ENCODE measurements at regions not wholly inside any gene's neighbourhood (a gene's known extent, or its start where the extent isn't known, plus 50 kb on each side); places are given as distances from the start of the nearest gene placed in this dataset.

- no peaks in the 10 kb centered on the region for H3K27me3 ChIP-seq (ENCODE audit: control insufficient read depth in 3 of 3, insufficient read depth in 3 of 3, low read length in 2 of 3)
- 36 to 44% methylated on average over 3 of the region's 3 CpGs for WGBS, 2 donors
- H3K27ac ChIP-seq (ENCODE audit: low read depth in 1 of 2, low read length in 1 of 2) = no peak overlapping the region
- peaks cover 0 to 22% (median 11%) of the 10 kb centered on the region in 5 donors for H3K4me1 ChIP-seq (ENCODE audit: control insufficient read depth in 5 of 5, insufficient read depth in 5 of 5, low read length in 5 of 5)
- no peak overlapping the region for H3K4me3 ChIP-seq
- H3K9ac ChIP-seq (ENCODE audit: insufficient read depth in 1 of 2, low read length in 2 of 2) = no peak overlapping the region
- ATAC-seq (ENCODE audit: insufficient read depth, low FRiP score) (no peak), DNase-seq (peak in 1 of 3 donors; percentile 12)
- no peaks in the 10 kb centered on the region for H3K9me3 ChIP-seq (ENCODE audit: control insufficient read depth in 4 of 4, insufficient read depth in 3 of 4, low read length in 3 of 4)
- no peaks in the 10 kb centered on the region for H3K36me3 ChIP-seq (ENCODE audit: control insufficient read depth in 4 of 4, insufficient read depth in 4 of 4, low read length in 4 of 4)
- TF ChIP-seq CTCF (IDR thresholded peaks at IDR 0.05; ENCODE audit: control extremely low read depth, extremely low read depth) = no peak
Measured at GRCh38 chr20:60137657-60138245, 179.5 kb downstream of the CDH26 start.

DNA sequence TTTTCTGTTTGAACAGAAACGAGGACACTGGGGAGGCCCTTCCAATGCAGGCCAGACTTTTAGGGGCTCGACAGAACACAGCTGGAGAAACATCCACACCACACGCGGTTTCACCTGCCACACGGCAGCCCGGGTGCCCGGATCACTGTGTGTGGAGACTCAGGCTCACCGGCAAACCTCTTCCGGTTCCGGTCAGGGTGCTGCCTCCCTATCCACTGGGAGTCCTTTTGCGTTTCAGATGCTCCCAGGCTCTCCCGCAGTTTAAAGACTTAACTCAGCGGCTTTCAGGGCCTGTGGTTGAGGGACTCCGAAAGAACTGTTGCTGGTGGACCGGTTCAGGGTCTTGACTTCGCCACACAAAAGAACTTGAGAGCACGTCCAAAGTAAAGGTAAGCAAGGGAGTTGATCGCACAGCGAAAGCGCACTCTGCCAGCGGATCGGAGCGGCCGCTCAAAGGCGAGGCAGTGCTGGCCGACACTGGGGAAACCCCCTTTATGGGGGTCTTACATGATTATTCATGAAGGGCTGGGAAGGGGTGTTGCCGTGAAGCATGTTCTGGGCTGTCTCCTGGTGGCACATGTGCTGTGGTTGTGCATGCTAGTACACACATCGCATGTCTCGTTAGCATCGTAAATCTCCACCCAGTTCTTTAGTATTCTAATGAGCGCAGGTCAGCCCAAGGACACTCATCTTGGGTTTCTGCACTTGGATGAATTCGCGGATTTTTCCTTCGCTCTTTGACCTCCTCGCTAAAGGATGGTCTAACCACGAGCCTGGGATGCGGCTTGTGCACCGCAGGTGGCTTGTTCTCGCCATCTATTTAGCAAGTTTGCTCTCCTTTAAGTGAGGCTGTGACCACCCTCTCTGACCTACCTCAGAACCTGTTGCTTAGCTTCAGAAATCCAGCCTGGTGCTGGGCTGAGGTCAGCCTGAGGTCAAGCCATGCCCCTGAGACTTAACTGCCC is 180.3 kb downstream of the CDH26 start:
- Histone ChIP-seq H3K4me1 (ENCODE audit: control insufficient read depth in 5 of 5, insufficient read depth in 5 of 5, low read length in 5 of 5) (peaks cover under 1 to 30% (median 7%) of the 10 kb centered on the region in 5 donors), H3K27ac (ENCODE audit: low read depth in 1 of 2, low read length in 1 of 2) (no peak overlapping the region), H3K9me3 (ENCODE audit: control insufficient read depth in 4 of 4, insufficient read depth in 3 of 4, low read length in 3 of 4) (no peaks in the 10 kb centered on the region), H3K9ac (ENCODE audit: insufficient read depth in 1 of 2, low read length in 2 of 2) (no peak overlapping the region), H3K4me3 (no peak overlapping the region), H3K36me3 (ENCODE audit: control insufficient read depth in 4 of 4, insufficient read depth in 4 of 4, low read length in 4 of 4) (no peaks in the 10 kb centered on the region), H3K27me3 (ENCODE audit: control insufficient read depth in 3 of 3, insufficient read depth in 3 of 3, low read length in 2 of 3) (no peaks in the 10 kb centered on the region)
- no peak for TF ChIP-seq CTCF (IDR thresholded peaks at IDR 0.05; ENCODE audit: control extremely low read depth, extremely low read depth)
- 68 to 76% methylated on average over 39 of the region's 39 CpGs for WGBS, 2 donors
- DNase-seq = peak; percentile 29 to 53 (median 36)
- ATAC-seq (ENCODE audit: insufficient read depth, low FRiP score) = no peak

- Histone ChIP-seq H3K4me3 (no peak overlapping the region), H3K36me3 (ENCODE audit: control insufficient read depth in 4 of 4, insufficient read depth in 4 of 4, low read length in 4 of 4) (no peaks in the 10 kb centered on the region), H3K27ac (ENCODE audit: low read depth in 1 of 2, low read length in 1 of 2) (peak overlapping the region; percentile 10 to 16), H3K9me3 (ENCODE audit: control insufficient read depth in 4 of 4, insufficient read depth in 3 of 4, low read length in 3 of 4) (no peaks in the 10 kb centered on the region), H3K4me1 (ENCODE audit: control insufficient read depth in 5 of 5, insufficient read depth in 5 of 5, low read length in 5 of 5) (peaks cover 3 to 34% (median 5%) of the 10 kb centered on the region in 5 donors), H3K27me3 (ENCODE audit: control insufficient read depth in 3 of 3, insufficient read depth in 3 of 3, low read length in 2 of 3) (no peaks in the 10 kb centered on the region), H3K9ac (ENCODE audit: insufficient read depth in 1 of 2, low read length in 2 of 2) (no peak overlapping the region)
- peak in 2 of 3 donors; percentile 43 to 58 for DNase-seq
- no peak for TF ChIP-seq CTCF (IDR thresholded peaks at IDR 0.05; ENCODE audit: control extremely low read depth, extremely low read depth)
- 42 to 60% methylated on average over 11 of the region's 11 CpGs for WGBS, 2 donors
- ATAC-seq (ENCODE audit: insufficient read depth, low FRiP score) = no peak
Measured at GRCh38 chr20:60139663-60140446, 181.6 kb downstream of the CDH26 start.

Measured in lung (tissue), 11 donors.